Esophagus squamous epithelium (tissue), 5 donors: ENCODE measurements at regions not wholly inside any gene's neighbourhood (a gene's known extent, or its start where the extent isn't known, plus 50 kb on each side); places are given as distances from the start of the nearest gene placed in this dataset.
"Not testable (repeated sequence)": the region's sequence is repeated elsewhere in the genome, so short reads cannot be mapped to it uniquely, and the experiment has no call there.

ENCODE experiments used
- DNase-seq: peaks from one replicate; lab custom pipeline; 2025; lab: John Stamatoyannopoulos, UW
- H3K27ac ChIP-seq, 4 donors: fragments of 200-600 bp; sonication (generic); one replicate each; pipeline ENCODE4 v1.5.1; 2016 to 2019; ENCODE audit warnings: mild to moderate bottlenecking in 1 of 4
- H3K27me3 ChIP-seq, 4 donors: fragments of 200-600 bp; sonication (generic); 1 replicate in 3 of 4; 2 replicates in 1 of 4; pipeline versions ENCODE4 v1.5.1 to v1.6.0; 2017 to 2021; ENCODE audit warnings: antibody characterized with exemption in 1 of 4
- H3K36me3 ChIP-seq, 3 donors: fragments of 200-600 bp; sonication (generic); one replicate each; pipeline ENCODE4 v1.5.1; 2016 to 2019
- H3K4me1 ChIP-seq, 3 donors: fragments of 200-600 bp; sonication (generic); one replicate each; pipeline ENCODE4 v1.5.1; 2017 to 2019
- H3K4me3 ChIP-seq, 4 donors: fragments of 200-600 bp; sonication (generic); 1 replicate in 3 of 4; 2 replicates in 1 of 4; pipeline ENCODE4 v1.5.1; 2016 to 2019; ENCODE audit warnings: mild to moderate bottlenecking in 2 of 4, moderate library complexity in 1 of 4
- H3K9me3 ChIP-seq, 3 donors: fragments of 200-600 bp; sonication (generic); one replicate each; pipeline ENCODE4 v1.5.1; 2016 to 2019
- CTCF ChIP-seq, 6 experiments: fragments of 450-650 bp in 4 of 6; fragments of 200-600 bp in 2 of 6; sonication (generic) in 2 of 6; IDR thresholded peaks; one replicate each; pipeline ENCODE4 v1.5.1; 2016 to 2019; ENCODE audit warnings: antibody characterized with exemption in 6 of 6, mild to moderate bottlenecking in 4 of 6, moderate library complexity in 4 of 6
- POLR2A ChIP-seq, 4 donors: fragments of 450-650 bp; IDR thresholded peaks; one replicate each; pipeline ENCODE4 v1.6.1; 2017; ENCODE audit warnings: antibody characterized with exemption in 4 of 4, mild to moderate bottlenecking in 4 of 4, moderate library complexity in 3 of 4
- WGBS, 2 donors: methylation state at CpG; one replicate each; pipeline ENCODE4 v1.1.5; 2018; 5-methylcytosine and 5-hydroxymethylcytosine counted together
- intact Hi-C: fragments of 100-400 bp; cut with DNase I; formaldehyde crosslinking; loops from one replicate; pipeline ENCODE4 v1.15.0; 2022
- donor health status: DM: yes; HTN: yes; CAD: no.

- Histone ChIP-seq H3K9me3 (no peaks in the 10 kb centered on the region), H3K27ac (no peak overlapping the region), H3K27me3 (no peaks in the 10 kb centered on the region), H3K4me3 (no peak overlapping the region), H3K36me3 (no peaks in the 10 kb centered on the region), H3K4me1 (peaks cover 0 to 9% (median 0%) of the 10 kb centered on the region in 3 donors)
- no peak for DNase-seq
- intact Hi-C loops = no loop called here
- WGBS, 2 donors = 94 to 95% methylated on average over 8 of the region's 8 CpGs
- no peak for TF ChIP-seq CTCF (IDR thresholded peaks at IDR 0.05)
- no peak for TF ChIP-seq POLR2A (IDR thresholded peaks at IDR 0.05)
These were observed 246.9 kb downstream of the MPDZ start for GRCh38 chr9:13032585-13032984.

GRCh38 chr9:13033959-13034693 is 245.4 kb downstream of the MPDZ start:
- Histone ChIP-seq H3K4me1 (peaks cover 0 to 9% (median 0%) of the 10 kb centered on the region in 3 donors), H3K27me3 (no peaks in the 10 kb centered on the region), H3K36me3 (no peaks in the 10 kb centered on the region), H3K4me3 (peak overlapping the region in 2 of 4 donors; percentile 2 to 53), H3K9me3 (no peaks in the 10 kb centered on the region), H3K27ac (no peak overlapping the region)
- WGBS, 2 donors = 8 to 10% methylated on average over 19 of the region's 19 CpGs
- intact Hi-C loops = no loop called here
- peak in 5 of 6 experiments; percentile 43 to 77 (median 61) for TF ChIP-seq CTCF (IDR thresholded peaks at IDR 0.05)
- TF ChIP-seq POLR2A (IDR thresholded peaks at IDR 0.05) = no peak
- DNase-seq = no peak

- Histone ChIP-seq H3K4me3 (peak overlapping the region in 1 of 4 donors; percentile 53), H3K27me3 (no peaks in the 10 kb centered on the region), H3K27ac (no peak overlapping the region), H3K36me3 (no peaks in the 10 kb centered on the region), H3K9me3 (no peaks in the 10 kb centered on the region), H3K4me1 (peaks cover 0 to 9% (median 0%) of the 10 kb centered on the region in 3 donors)
- intact Hi-C loops = no loop called here
- 27 to 44% methylated on average over 3 of the region's 3 CpGs for WGBS, 2 donors
- TF ChIP-seq POLR2A (IDR thresholded peaks at IDR 0.05) (no peak), CTCF (IDR thresholded peaks at IDR 0.05) (no peak)
- DNase-seq = no peak
These were observed 244.8 kb downstream of the MPDZ start for GRCh38 chr9:13034694-13035002.

GRCh38 chr9:13035822-13036221 is 243.7 kb downstream of the MPDZ start:
- no peak for TF ChIP-seq POLR2A (IDR thresholded peaks at IDR 0.05)
- no peak for TF ChIP-seq CTCF (IDR thresholded peaks at IDR 0.05)
- intact Hi-C loops = no loop called here
- Histone ChIP-seq H3K4me1 (peaks cover 0 to 9% (median 0%) of the 10 kb centered on the region in 3 donors), H3K4me3 (no peak overlapping the region), H3K9me3 (no peaks in the 10 kb centered on the region), H3K36me3 (no peaks in the 10 kb centered on the region), H3K27me3 (no peaks in the 10 kb centered on the region), H3K27ac (no peak overlapping the region)
- DNase-seq = no peak

- H3K27ac ChIP-seq, H3K27me3 ChIP-seq, H3K9me3 ChIP-seq, intact Hi-C loops, H3K4me3 ChIP-seq, H3K36me3 ChIP-seq, DNase-seq, H3K4me1 ChIP-seq: not testable (repeated sequence)
- 79 to 85% methylated on average over 10 to 12 of the region's 27 CpGs for WGBS, 2 donors
These were observed 241.7 kb downstream of the MPDZ start for GRCh38 chr9:13037808-13038207.
